SK-N-SH treated with all-trans-retinoic acid at 6 μM for 48 hours (cell line): ENCODE measurements at regions not wholly inside any gene's neighbourhood (a gene's known extent, or its start where the extent isn't known, plus 50 kb on each side); places are given as distances from the start of the nearest gene placed in this dataset.
A peak's percentile ranks its signal among the peaks of the same experiment; 100 is the strongest.

Source experiments
- ATAC-seq: fragments of 200-7000 bp; cut with Tn5 transposase; 3 replicates; pipeline ENCODE4 v1.9.1; 2020; ENCODE audit warnings: mild to moderate bottlenecking, moderate library complexity
- BACH2 ChIP-seq: fragments of 250-450 bp; sonication (Bioruptor Pico); IDR thresholded peaks from 2 replicates; pipeline ENCODE4 v1.9.0; 2021; ENCODE audit warnings: mild to moderate bottlenecking, borderline replicate concordance
- CREB5 ChIP-seq: fragments of 250-450 bp; sonication (Bioruptor Pico); IDR thresholded peaks from 2 replicates; pipeline ENCODE4 v1.5.1; 2020; ENCODE audit warnings: low read depth, mild to moderate bottlenecking, moderate library complexity
- CSRNP3 ChIP-seq: fragments of 250-450 bp; sonication (Bioruptor Pico); IDR thresholded peaks from 2 replicates; pipeline ENCODE4 v1.5.1; 2021; ENCODE audit warnings: mild to moderate bottlenecking, moderate library complexity
- ESRRG ChIP-seq: fragments of 250-450 bp; sonication (Bioruptor Pico); IDR thresholded peaks from 2 replicates; pipeline ENCODE4 v1.6.1; 2021; ENCODE audit warnings: mild to moderate bottlenecking
- GLIS3 ChIP-seq: fragments of 250-450 bp; sonication (Bioruptor Pico); IDR thresholded peaks from 2 replicates; pipeline ENCODE4 v1.5.0; 2020; ENCODE audit warnings: mild to moderate bottlenecking, moderate library complexity
- ISL1 ChIP-seq: fragments of 250-450 bp; sonication (Bioruptor Pico); IDR thresholded peaks from 2 replicates; pipeline ENCODE4 v2.1.2; 2022; ENCODE audit warnings: mild to moderate bottlenecking, moderate library complexity
- OSR1 ChIP-seq: fragments of 250-450 bp; sonication (Bioruptor Pico); IDR thresholded peaks from 2 replicates; pipeline ENCODE4 v1.8.0; 2022; ENCODE audit warnings: moderate library complexity, mild to moderate bottlenecking, inconsistent platforms
- PATZ1 ChIP-seq: fragments of 250-450 bp; sonication (Bioruptor Pico); IDR thresholded peaks from 2 replicates; pipeline ENCODE4 v1.8.0; 2020; ENCODE audit warnings: mild to moderate bottlenecking, moderate library complexity, borderline replicate concordance
- POU6F1 ChIP-seq: fragments of 250-450 bp; sonication (Bioruptor Pico); IDR thresholded peaks from 2 replicates; pipeline ENCODE4 v1.8.0; 2021; ENCODE audit warnings: low read depth, mild to moderate bottlenecking, moderate library complexity, borderline replicate concordance
- RARB ChIP-seq: fragments of 250-450 bp; sonication (Bioruptor Pico); IDR thresholded peaks from 2 replicates; pipeline ENCODE4 v1.8.0; 2021; ENCODE audit warnings: mild to moderate bottlenecking, moderate library complexity
- SNAI2 ChIP-seq: fragments of 250-450 bp; sonication (Bioruptor Pico); IDR thresholded peaks from 2 replicates; pipeline ENCODE4 v1.5.0; 2020; ENCODE audit warnings: mild to moderate bottlenecking, moderate library complexity
- TCF4 ChIP-seq: fragments of 250-450 bp; sonication (Bioruptor Pico); IDR thresholded peaks from 2 replicates; pipeline ENCODE4 v1.8.0; 2021; ENCODE audit warnings: mild to moderate bottlenecking, moderate library complexity, borderline replicate concordance
- TOX ChIP-seq: fragments of 250-450 bp; sonication (Bioruptor Pico); IDR thresholded peaks from 2 replicates; pipeline ENCODE4 v1.8.0; 2021; ENCODE audit warnings: mild to moderate bottlenecking, moderate library complexity, borderline replicate concordance
- TSHZ2 ChIP-seq: fragments of 250-450 bp; sonication (Bioruptor Pico); IDR thresholded peaks from 2 replicates; pipeline ENCODE4 v1.5.0; 2020; ENCODE audit warnings: mild to moderate bottlenecking, moderate library complexity
- ZC3H10 ChIP-seq: fragments of 250-450 bp; sonication (Bioruptor Pico); IDR thresholded peaks from 2 replicates; pipeline ENCODE4 v1.5.1; 2021; ENCODE audit warnings: mild to moderate bottlenecking, moderate library complexity
- ZFP3 ChIP-seq: fragments of 250-450 bp; sonication (Bioruptor Pico); IDR thresholded peaks from 2 replicates; pipeline ENCODE4 v1.5.0; 2020; ENCODE audit warnings: mild to moderate bottlenecking, moderate library complexity
- ZFP30 ChIP-seq: fragments of 450-650 bp; formaldehyde crosslinking; IDR thresholded peaks from 2 replicates; pipeline ENCODE4 v1.5.0; 2022; ENCODE audit warnings: mild to moderate bottlenecking, moderate library complexity
- ZNF565 ChIP-seq: fragments of 450-650 bp; formaldehyde crosslinking; conservative IDR thresholded peaks from 2 replicates; pipeline ENCODE4 v1.5.0; 2020; ENCODE audit warnings: low read depth, mild to moderate bottlenecking, moderate library complexity
- ZNF8 ChIP-seq: fragments of 450-650 bp; formaldehyde crosslinking; IDR thresholded peaks from 2 replicates; pipeline ENCODE4 v1.5.0; 2020; ENCODE audit warnings: mild to moderate bottlenecking, moderate library complexity

- TF ChIP-seq POU6F1 (CRISPR knock-in tag) = no peak
Observed at GRCh38 chr2:180706694-180707093, 273.7 kb upstream of the UBE2E3 start (continued).

GRCh38 chr2:180705551-180705950 lies 274.9 kb upstream of the UBE2E3 start:
- no peak for TF ChIP-seq RARB
- no peak for TF ChIP-seq GLIS3 (CRISPR knock-in tag)
- no peak for TF ChIP-seq ZNF565 (CRISPR knock-in tag)
- TF ChIP-seq ZFP30 = no peak
- TF ChIP-seq TSHZ2 (CRISPR knock-in tag) = no peak
- no peak for TF ChIP-seq ZFP3 (CRISPR knock-in tag)
- no peak for TF ChIP-seq ZNF8 (CRISPR knock-in tag)
- TF ChIP-seq CREB5 (CRISPR knock-in tag) = no peak
- TF ChIP-seq TOX (CRISPR knock-in tag) = no peak
- TF ChIP-seq, all 23 proteins: peak for 0
- no peak for ATAC-seq

- peak; percentile 43; the same call in 2 of the 3 replicates for ATAC-seq
- TF ChIP-seq ZC3H10 (no peak), GLIS3 (CRISPR knock-in tag) (no peak)
- TF ChIP-seq, all 23 proteins: peak for 0
Observed at GRCh38 chr2:180705122-180705521, 275.3 kb upstream of the UBE2E3 start.

GRCh38 chr2:180699657-180700361 lies 280.6 kb upstream of the UBE2E3 start:
- no peak for ATAC-seq
- no peak for TF ChIP-seq ZFP30
- TF ChIP-seq POU6F1 (CRISPR knock-in tag) = no peak
- no peak for TF ChIP-seq BACH2 (CRISPR knock-in tag)
- TF ChIP-seq CSRNP3 = no peak
- TF ChIP-seq TOX (CRISPR knock-in tag) = no peak
- TF ChIP-seq ZC3H10 = no peak
- TF ChIP-seq CREB5 (CRISPR knock-in tag) = no peak
- TF ChIP-seq ISL1 (CRISPR knock-in tag) = no peak
- TF ChIP-seq OSR1 (CRISPR knock-in tag) = no peak
- TF ChIP-seq TCF4 (CRISPR knock-in tag) = no peak
- TF ChIP-seq ZFP3 (CRISPR knock-in tag) = no peak
- no peak for TF ChIP-seq ESRRG
- no peak for TF ChIP-seq SNAI2 (CRISPR knock-in tag)
- TF ChIP-seq RARB = no peak
- no peak for TF ChIP-seq PATZ1 (CRISPR knock-in tag)
- TF ChIP-seq TSHZ2 (CRISPR knock-in tag) = no peak
- no peak for TF ChIP-seq GLIS3 (CRISPR knock-in tag)
